RCC 7860 (cell line): ENCODE measurements at regions not wholly inside any gene's neighbourhood (a gene's known extent, or its start where the extent isn't known, plus 50 kb on each side); places are given as distances from the start of the nearest gene placed in this dataset.
"Not testable (repeated sequence)": the region's sequence is repeated elsewhere in the genome, so short reads cannot be mapped to it uniquely, and the experiment has no call there.

Experiments used
- DNase-seq: peaks from one replicate; pipeline ENCODE4 v3.0.0-alpha.2; 2015; ENCODE audit warnings: low spot score
- FAIRE-seq: peaks from 2 replicates; lab custom pipeline; 2012; peaks lifted over from hg19 to GRCh38; lab: Jason Lieb, UNC

- DNase-seq (no peak), FAIRE-seq (no peak)
Observed at GRCh38 chr12:127583041-127583440, 683.9 kb upstream of the TMEM132C start.

GRCh38 chr12:127588249-127588648 lies 678.7 kb upstream of the TMEM132C start:
- FAIRE-seq: no peak

GRCh38 chr12:127589541-127589940 lies 677.4 kb upstream of the TMEM132C start:
- no peak for FAIRE-seq

More at GRCh38 chr12:127588249-127588648, 678.7 kb upstream of the TMEM132C start:
- no peak for DNase-seq

GRCh38 chr12:127590868-127591267 lies 676.1 kb upstream of the TMEM132C start:
- FAIRE-seq (no peak), DNase-seq (no peak)

More at GRCh38 chr12:127589541-127589940, 677.4 kb upstream of the TMEM132C start:
- no peak for DNase-seq

- DNase-seq: no peak
- FAIRE-seq: no peak
Observed at GRCh38 chr12:127592245-127592644, 674.7 kb upstream of the TMEM132C start.

- DNase-seq: no peak
- no peak for FAIRE-seq
Observed at GRCh38 chr12:127594351-127594970, 672.5 kb upstream of the TMEM132C start.

- DNase-seq (no peak), FAIRE-seq (no peak)
Observed at GRCh38 chr12:127595506-127595905, 671.5 kb upstream of the TMEM132C start.

- DNase-seq (no peak), FAIRE-seq (no peak)
Observed at GRCh38 chr12:127596891-127597290, 670.1 kb upstream of the TMEM132C start.

GRCh38 chr12:127599436-127599835 lies 667.5 kb upstream of the TMEM132C start:
- DNase-seq (no peak), FAIRE-seq (no peak)

- DNase-seq (no peak), FAIRE-seq (no peak)
Observed at GRCh38 chr12:127600211-127600610, 666.8 kb upstream of the TMEM132C start.

- no peak for DNase-seq
- FAIRE-seq: no peak
Observed at GRCh38 chr12:127606476-127607015, 660.4 kb upstream of the TMEM132C start.

- DNase-seq (no peak), FAIRE-seq (no peak)
Observed at GRCh38 chr12:127607146-127607725, 659.7 kb upstream of the TMEM132C start.

- DNase-seq, FAIRE-seq: not testable (repeated sequence)
Observed at GRCh38 chr12:127608359-127608758, 658.6 kb upstream of the TMEM132C start.

- DNase-seq (no peak), FAIRE-seq (no peak)
Observed at GRCh38 chr12:127613056-127613455, 653.9 kb upstream of the TMEM132C start.

- DNase-seq (no peak), FAIRE-seq (no peak)
Observed at GRCh38 chr12:127619869-127620734, 646.9 kb upstream of the TMEM132C start.

GRCh38 chr12:127620735-127621355 lies 646.1 kb upstream of the TMEM132C start:
- DNase-seq (no peak), FAIRE-seq (no peak)

- FAIRE-seq (no peak), DNase-seq (no peak)
Observed at GRCh38 chr12:127621366-127621765, 645.6 kb upstream of the TMEM132C start.

- FAIRE-seq: no peak
Observed at GRCh38 chr12:127623362-127623761, 643.6 kb upstream of the TMEM132C start.

GRCh38 chr12:127625176-127625771 lies 641.7 kb upstream of the TMEM132C start:
- DNase-seq (peak; percentile 4), FAIRE-seq (no peak)

More at GRCh38 chr12:127623362-127623761, 643.6 kb upstream of the TMEM132C start:
- DNase-seq: no peak

- FAIRE-seq: no peak
- peak; percentile 11 for DNase-seq
Observed at GRCh38 chr12:127628645-127629044, 638.3 kb upstream of the TMEM132C start.
